Stimulated activated CD8-positive, alpha-beta memory T cell treated with anti-CD3 and anti-CD28 coated beads, Interleukin-15, amount 100 ng/mL, for 48 hours (primary cell): ENCODE measurements at regions not wholly inside any gene's neighbourhood (a gene's known extent, or its start where the extent isn't known, plus 50 kb on each side); places are given as distances from the start of the nearest gene placed in this dataset.
"Not testable (repeated sequence)": the region's sequence is repeated elsewhere in the genome, so short reads cannot be mapped to it uniquely, and the experiment has no call there.

Experiments
- DNase-seq, 2 donors: peaks; one replicate each; pipeline ENCODE4 v3.0.0-alpha.2; 2020; ENCODE audit warnings: low read depth in 2 of 2

- no peak for DNase-seq
Observed at GRCh38 chr15:38127306-38127771, 125.3 kb upstream of the SPRED1 start.

- DNase-seq = no peak
Observed at GRCh38 chr15:38128341-38128781, 124.3 kb upstream of the SPRED1 start.

GRCh38 chr15:38128921-38129320 lies 123.7 kb upstream of the SPRED1 start:
- no peak for DNase-seq

GRCh38 chr15:38129531-38130204 lies 123.0 kb upstream of the SPRED1 start:
- DNase-seq = peak in 1 of 2 donors; percentile 29

- DNase-seq = no peak
Observed at GRCh38 chr15:38130205-38130567, 122.5 kb upstream of the SPRED1 start.

GRCh38 chr15:38130740-38131498 lies 121.7 kb upstream of the SPRED1 start:
- DNase-seq = no peak

- no peak for DNase-seq
Observed at GRCh38 chr15:38134252-38134651, 118.4 kb upstream of the SPRED1 start.

GRCh38 chr15:38142195-38142594 lies 110.4 kb upstream of the SPRED1 start:
- DNase-seq = not testable (repeated sequence)

- DNase-seq = no peak
Observed at GRCh38 chr15:38144921-38145320, 107.7 kb upstream of the SPRED1 start.

- DNase-seq = no peak
Observed at GRCh38 chr15:38145651-38146111, 107.0 kb upstream of the SPRED1 start.

- DNase-seq = no peak
Observed at GRCh38 chr15:38147246-38147645, 105.4 kb upstream of the SPRED1 start.

- no peak for DNase-seq
Observed at GRCh38 chr15:38148471-38148870, 104.2 kb upstream of the SPRED1 start.

GRCh38 chr15:38149315-38149714 lies 103.3 kb upstream of the SPRED1 start:
- DNase-seq = no peak

GRCh38 chr15:38150148-38150547 lies 102.5 kb upstream of the SPRED1 start:
- no peak for DNase-seq

GRCh38 chr15:38150794-38151193 lies 101.8 kb upstream of the SPRED1 start:
- no peak for DNase-seq

- DNase-seq = no peak
Observed at GRCh38 chr15:38153781-38154180, 98.9 kb upstream of the SPRED1 start.

GRCh38 chr15:38154255-38154654 lies 98.4 kb upstream of the SPRED1 start:
- no peak for DNase-seq

- no peak for DNase-seq
Observed at GRCh38 chr15:38154837-38155236, 97.8 kb upstream of the SPRED1 start.

- DNase-seq = no peak
Observed at GRCh38 chr15:38163658-38164057, 89.0 kb upstream of the SPRED1 start.

- DNase-seq = no peak
Observed at GRCh38 chr15:38164061-38164460, 88.6 kb upstream of the SPRED1 start.

- no peak for DNase-seq
Observed at GRCh38 chr15:38164507-38164906, 88.1 kb upstream of the SPRED1 start.

GRCh38 chr15:38168467-38169070 lies 84.1 kb upstream of the SPRED1 start:
- no peak for DNase-seq

- no peak for DNase-seq
Observed at GRCh38 chr15:38171973-38172372, 80.7 kb upstream of the SPRED1 start.
